Karpas-422 (cell line): ENCODE measurements at regions not wholly inside any gene's neighbourhood (a gene's known extent, or its start where the extent isn't known, plus 50 kb on each side); places are given as distances from the start of the nearest gene placed in this dataset.

Source experiments
- DNase-seq: peaks from one replicate; pipeline ENCODE4 v3.0.0-alpha.2; 2015
- H2AFZ ChIP-seq: fragments of 200-600 bp; sonication (generic); 2 replicates; pipeline ENCODE4 v1.6.1; 2014; ENCODE audit warnings: antibody characterized with exemption, low read length, mixed read lengths
- H3K27ac ChIP-seq: fragments of 200-600 bp; sonication (generic); 2 replicates; pipeline ENCODE4 v1.5.1; 2014; ENCODE audit warnings: mild to moderate bottlenecking, low read length, moderate library complexity
- H3K27me3 ChIP-seq: fragments of 200-600 bp; sonication (generic); 2 replicates; pipeline ENCODE4 v1.6.1; 2014; ENCODE audit warnings: low read length, mixed read lengths
- H3K36me3 ChIP-seq: fragments of 200-600 bp; sonication (generic); 2 replicates; pipeline ENCODE4 v1.6.1; 2014; ENCODE audit warnings: low read length, mixed read lengths; ENCODE audit not compliant: insufficient read depth
- H3K4me1 ChIP-seq: fragments of 200-600 bp; sonication (generic); 2 replicates; pipeline ENCODE4 v1.6.1; 2014; ENCODE audit warnings: mild to moderate bottlenecking, low read length, mixed read lengths
- H3K4me2 ChIP-seq: fragments of 200-600 bp; sonication (generic); 2 replicates; pipeline ENCODE4 v1.6.1; 2014; ENCODE audit warnings: low read length, low read depth, mild to moderate bottlenecking; ENCODE audit not compliant: poor library complexity, severe bottlenecking
- H3K4me3 ChIP-seq: fragments of 200-600 bp; sonication (generic); 2 replicates; pipeline ENCODE4 v1.5.1; 2014; ENCODE audit warnings: mild to moderate bottlenecking, antibody characterized with exemption, low read length, mixed read lengths
- H3K79me2 ChIP-seq: fragments of 200-600 bp; sonication (generic); 2 replicates; pipeline ENCODE4 v1.6.1; 2014; ENCODE audit warnings: mild to moderate bottlenecking, low read length, mixed read lengths
- H3K9ac ChIP-seq: fragments of 200-600 bp; sonication (generic); 2 replicates; pipeline ENCODE4 v1.6.0; 2014; ENCODE audit warnings: low read length
- H3K9me2 ChIP-seq: fragments of 200-600 bp; sonication (generic), shearing (Covaris generic); replicated peaks from 2 replicates; pipeline ENCODE4 v1.6.0; 2014; ENCODE audit warnings: mild to moderate bottlenecking, low read length, moderate library complexity; ENCODE audit not compliant: insufficient read depth
- H3K9me3 ChIP-seq: fragments of 300-700, 200-600 bp; sonication (generic); 2 replicates; pipeline ENCODE4 v1.6.1; 2014; ENCODE audit warnings: low read length, mixed read lengths
- H4K20me1 ChIP-seq: fragments of 200-600 bp; sonication (generic); 2 replicates; pipeline ENCODE4 v1.6.1; 2014; ENCODE audit warnings: mild to moderate bottlenecking, antibody characterized with exemption, low read length, low read depth; ENCODE audit not compliant: insufficient read depth

GRCh38 chr10:124249196-124249595, 155.8 kb upstream of the CHST15 start:
- H3K27ac ChIP-seq, result no peak overlapping the region
- no peaks in the 10 kb centered on the region for H3K36me3 ChIP-seq
- no peak overlapping the region for H3K9ac ChIP-seq
- no peak overlapping the region for H3K4me2 ChIP-seq
- H3K4me1 ChIP-seq, result peaks cover 5% of the 10 kb centered on the region
- no peaks in the 10 kb centered on the region for H3K79me2 ChIP-seq
- no peak for DNase-seq
- H4K20me1 ChIP-seq, result no peaks in the 10 kb centered on the region
- no peak overlapping the region for H3K4me3 ChIP-seq
- no peaks in the 10 kb centered on the region for H3K9me2 ChIP-seq
- H3K27me3 ChIP-seq, result no peaks in the 10 kb centered on the region
- no peak overlapping the region for H2AFZ ChIP-seq
- H3K9me3 ChIP-seq, result no peaks in the 10 kb centered on the region

- H3K4me3 ChIP-seq, result no peak overlapping the region
- H3K9me3 ChIP-seq, result no peaks in the 10 kb centered on the region
- no peaks in the 10 kb centered on the region for H3K36me3 ChIP-seq
- no peaks in the 10 kb centered on the region for H3K9me2 ChIP-seq
- no peak overlapping the region for H2AFZ ChIP-seq
- no peak overlapping the region for H3K27ac ChIP-seq
- DNase-seq, result no peak
- no peaks in the 10 kb centered on the region for H3K27me3 ChIP-seq
- H3K9ac ChIP-seq, result no peak overlapping the region
- H3K79me2 ChIP-seq, result no peaks in the 10 kb centered on the region
- no peaks in the 10 kb centered on the region for H4K20me1 ChIP-seq
- H3K4me2 ChIP-seq, result no peak overlapping the region
- peaks cover 5% of the 10 kb centered on the region for H3K4me1 ChIP-seq
Observed at GRCh38 chr10:124248056-124249045, 155.0 kb upstream of the CHST15 start.

- Histone ChIP-seq H3K4me1 (no peaks in the 10 kb centered on the region), H3K36me3 (no peaks in the 10 kb centered on the region), H4K20me1 (no peaks in the 10 kb centered on the region), H3K4me2 (no peak overlapping the region), H3K79me2 (no peaks in the 10 kb centered on the region), H3K9ac (no peak overlapping the region), H3K27ac (no peak overlapping the region), H3K4me3 (no peak overlapping the region), H3K9me2 (no peaks in the 10 kb centered on the region), H3K9me3 (no peaks in the 10 kb centered on the region), H2AFZ (no peak overlapping the region), H3K27me3 (no peaks in the 10 kb centered on the region)
- DNase-seq, result no peak
Observed at GRCh38 chr10:124245806-124246440, 152.5 kb upstream of the CHST15 start.

- H3K4me3 ChIP-seq, result no peak overlapping the region
- no peaks in the 10 kb centered on the region for H4K20me1 ChIP-seq
- no peaks in the 10 kb centered on the region for H3K4me1 ChIP-seq
- no peak overlapping the region for H2AFZ ChIP-seq
- no peaks in the 10 kb centered on the region for H3K36me3 ChIP-seq
- H3K79me2 ChIP-seq, result no peaks in the 10 kb centered on the region
- H3K4me2 ChIP-seq, result no peak overlapping the region
- H3K9me2 ChIP-seq, result no peaks in the 10 kb centered on the region
- no peak overlapping the region for H3K27ac ChIP-seq
- no peak overlapping the region for H3K9ac ChIP-seq
- DNase-seq, result no peak
- H3K9me3 ChIP-seq, result no peaks in the 10 kb centered on the region
- H3K27me3 ChIP-seq, result no peaks in the 10 kb centered on the region
Observed at GRCh38 chr10:124245191-124245590, 151.8 kb upstream of the CHST15 start.

- Histone ChIP-seq H3K9me3 (no peaks in the 10 kb centered on the region), H3K27me3 (no peaks in the 10 kb centered on the region), H3K27ac (no peak overlapping the region), H3K4me1 (no peaks in the 10 kb centered on the region), H3K36me3 (no peaks in the 10 kb centered on the region), H3K79me2 (no peaks in the 10 kb centered on the region), H4K20me1 (no peaks in the 10 kb centered on the region), H3K4me3 (no peak overlapping the region), H3K4me2 (no peak overlapping the region), H2AFZ (no peak overlapping the region), H3K9me2 (no peaks in the 10 kb centered on the region), H3K9ac (no peak overlapping the region)
- no peak for DNase-seq
Observed at GRCh38 chr10:124244256-124244877, 151.0 kb upstream of the CHST15 start.

GRCh38 chr10:124243702-124244121, 150.3 kb upstream of the CHST15 start:
- Histone ChIP-seq H3K27me3 (no peaks in the 10 kb centered on the region), H3K9me2 (no peaks in the 10 kb centered on the region), H2AFZ (no peak overlapping the region), H3K27ac (no peak overlapping the region), H3K9me3 (no peaks in the 10 kb centered on the region), H3K4me2 (no peak overlapping the region), H3K36me3 (no peaks in the 10 kb centered on the region), H3K4me3 (no peak overlapping the region), H4K20me1 (no peaks in the 10 kb centered on the region), H3K79me2 (no peaks in the 10 kb centered on the region), H3K4me1 (no peaks in the 10 kb centered on the region), H3K9ac (no peak overlapping the region)
- no peak for DNase-seq

- no peak overlapping the region for H3K9ac ChIP-seq
- H3K4me2 ChIP-seq, result no peak overlapping the region
- H3K36me3 ChIP-seq, result no peaks in the 10 kb centered on the region
- no peak overlapping the region for H3K27ac ChIP-seq
- no peak for DNase-seq
- H3K79me2 ChIP-seq, result no peaks in the 10 kb centered on the region
- no peaks in the 10 kb centered on the region for H3K4me1 ChIP-seq
- no peaks in the 10 kb centered on the region for H3K9me3 ChIP-seq
- H3K9me2 ChIP-seq, result no peaks in the 10 kb centered on the region
- H3K27me3 ChIP-seq, result no peaks in the 10 kb centered on the region
- H2AFZ ChIP-seq, result no peak overlapping the region
- H4K20me1 ChIP-seq, result no peaks in the 10 kb centered on the region
- no peak overlapping the region for H3K4me3 ChIP-seq
Observed at GRCh38 chr10:124242791-124243190, 149.4 kb upstream of the CHST15 start.

- Histone ChIP-seq H3K27me3 (no peaks in the 10 kb centered on the region), H3K9ac (no peak overlapping the region), H3K9me2 (no peaks in the 10 kb centered on the region), H3K9me3 (no peaks in the 10 kb centered on the region), H3K36me3 (no peaks in the 10 kb centered on the region), H3K4me1 (no peaks in the 10 kb centered on the region), H3K79me2 (no peaks in the 10 kb centered on the region), H3K27ac (no peak overlapping the region), H2AFZ (no peak overlapping the region), H3K4me3 (no peak overlapping the region), H4K20me1 (no peaks in the 10 kb centered on the region), H3K4me2 (no peak overlapping the region)
- no peak for DNase-seq
Observed at GRCh38 chr10:124242365-124242764, 149.0 kb upstream of the CHST15 start.
